ENCODE measurements at regions not wholly inside any gene's neighbourhood (a gene's known extent, or its start where the extent isn't known, plus 50 kb on each side); places are given as distances from the start of the nearest gene placed in this dataset.
A peak's percentile ranks its signal among the peaks of the same experiment; 100 is the strongest.

DNA sequence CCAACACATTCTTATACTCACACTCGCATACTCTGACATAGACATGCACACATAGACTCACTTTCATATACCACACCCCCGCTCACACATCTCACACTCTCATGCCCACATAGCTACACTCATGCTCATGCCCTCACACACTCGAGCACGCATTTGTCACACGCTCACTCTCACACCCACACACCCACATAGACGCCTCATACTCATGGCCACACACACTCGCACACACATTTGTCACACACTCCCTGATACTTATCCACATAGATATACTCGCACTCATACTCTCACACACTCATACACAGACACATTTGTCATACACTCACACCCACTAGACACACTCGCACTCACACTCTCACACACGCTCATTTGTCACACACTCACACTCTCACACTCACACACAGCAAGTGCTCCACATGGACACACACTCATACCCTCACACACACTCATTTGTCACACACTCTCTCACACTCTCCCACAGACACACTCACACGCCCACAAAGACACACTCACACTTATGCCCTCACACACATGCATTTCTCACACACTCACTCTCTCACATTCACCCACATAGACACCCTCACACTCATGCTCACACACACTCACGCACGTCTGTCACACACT lies 50.9 kb downstream of the TNP1 start:
- Histone ChIP-seq H3K36me3 (no peaks in the 10 kb centered on the region), H3K4me1 (peaks cover 23% of the 10 kb centered on the region), H3K27me3 (no peaks in the 10 kb centered on the region), H3K9me3 (no peaks in the 10 kb centered on the region), H3K4me3 (no peak overlapping the region), H3K27ac (no peak overlapping the region)
- 88% methylated on average over 13 of the region's 13 CpGs for WGBS
- TF ChIP-seq POLR2AphosphoS5 (IDR thresholded peaks at IDR 0.05): no peak
- no peak for TF ChIP-seq EP300 (IDR thresholded peaks at IDR 0.05)
- TF ChIP-seq, protein P1, sequence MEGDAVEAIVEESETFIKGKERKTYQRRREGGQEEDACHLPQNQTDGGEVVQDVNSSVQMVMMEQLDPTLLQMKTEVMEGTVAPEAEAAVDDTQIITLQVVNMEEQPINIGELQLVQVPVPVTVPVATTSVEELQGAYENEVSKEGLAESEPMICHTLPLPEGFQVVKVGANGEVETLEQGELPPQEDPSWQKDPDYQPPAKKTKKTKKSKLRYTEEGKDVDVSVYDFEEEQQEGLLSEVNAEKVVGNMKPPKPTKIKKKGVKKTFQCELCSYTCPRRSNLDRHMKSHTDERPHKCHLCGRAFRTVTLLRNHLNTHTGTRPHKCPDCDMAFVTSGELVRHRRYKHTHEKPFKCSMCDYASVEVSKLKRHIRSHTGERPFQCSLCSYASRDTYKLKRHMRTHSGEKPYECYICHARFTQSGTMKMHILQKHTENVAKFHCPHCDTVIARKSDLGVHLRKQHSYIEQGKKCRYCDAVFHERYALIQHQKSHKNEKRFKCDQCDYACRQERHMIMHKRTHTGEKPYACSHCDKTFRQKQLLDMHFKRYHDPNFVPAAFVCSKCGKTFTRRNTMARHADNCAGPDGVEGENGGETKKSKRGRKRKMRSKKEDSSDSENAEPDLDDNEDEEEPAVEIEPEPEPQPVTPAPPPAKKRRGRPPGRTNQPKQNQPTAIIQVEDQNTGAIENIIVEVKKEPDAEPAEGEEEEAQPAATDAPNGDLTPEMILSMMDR (IDR thresholded peaks at IDR 0.05): no peak
- TF ChIP-seq POLR2A (IDR thresholded peaks at IDR 0.05): no peak
- no peak for DNase-seq (ENCODE audit: low spot score in 2 of 2)

DNA sequence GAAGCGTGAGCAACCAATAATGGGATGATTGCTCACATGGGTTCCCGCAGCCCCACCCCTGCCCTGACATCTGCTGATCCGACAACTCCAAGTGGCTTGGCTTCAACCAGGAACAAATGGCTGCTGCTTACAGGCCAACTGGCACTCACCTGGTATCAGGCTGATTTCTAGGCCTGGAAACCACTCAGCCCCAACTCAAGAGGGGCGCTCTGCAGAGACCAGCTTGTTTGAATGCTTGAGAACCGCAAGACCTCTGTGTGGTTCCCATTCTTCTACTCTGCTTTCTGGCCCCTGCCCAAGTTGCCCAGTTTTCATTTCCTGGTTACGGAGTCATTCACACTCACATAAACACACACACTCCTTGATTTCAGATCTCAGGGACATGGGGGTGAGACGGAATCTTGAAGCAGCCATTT lies 52.0 kb downstream of the TNP1 start:
- Histone ChIP-seq H3K27me3 (no peaks in the 10 kb centered on the region), H3K4me1 (peaks cover 31% of the 10 kb centered on the region), H3K36me3 (no peaks in the 10 kb centered on the region), H3K4me3 (no peak overlapping the region), H3K9me3 (no peaks in the 10 kb centered on the region), H3K27ac (no peak overlapping the region)
- no peak for DNase-seq (ENCODE audit: low spot score in 2 of 2)
- no peak for TF ChIP-seq POLR2A (IDR thresholded peaks at IDR 0.05)
- TF ChIP-seq, protein P1 (IDR thresholded peaks at IDR 0.05): no peak
- TF ChIP-seq EP300 (IDR thresholded peaks at IDR 0.05): no peak
- TF ChIP-seq POLR2AphosphoS5 (IDR thresholded peaks at IDR 0.05): no peak
- 52% methylated on average over 6 of the region's 7 CpGs for WGBS

DNA sequence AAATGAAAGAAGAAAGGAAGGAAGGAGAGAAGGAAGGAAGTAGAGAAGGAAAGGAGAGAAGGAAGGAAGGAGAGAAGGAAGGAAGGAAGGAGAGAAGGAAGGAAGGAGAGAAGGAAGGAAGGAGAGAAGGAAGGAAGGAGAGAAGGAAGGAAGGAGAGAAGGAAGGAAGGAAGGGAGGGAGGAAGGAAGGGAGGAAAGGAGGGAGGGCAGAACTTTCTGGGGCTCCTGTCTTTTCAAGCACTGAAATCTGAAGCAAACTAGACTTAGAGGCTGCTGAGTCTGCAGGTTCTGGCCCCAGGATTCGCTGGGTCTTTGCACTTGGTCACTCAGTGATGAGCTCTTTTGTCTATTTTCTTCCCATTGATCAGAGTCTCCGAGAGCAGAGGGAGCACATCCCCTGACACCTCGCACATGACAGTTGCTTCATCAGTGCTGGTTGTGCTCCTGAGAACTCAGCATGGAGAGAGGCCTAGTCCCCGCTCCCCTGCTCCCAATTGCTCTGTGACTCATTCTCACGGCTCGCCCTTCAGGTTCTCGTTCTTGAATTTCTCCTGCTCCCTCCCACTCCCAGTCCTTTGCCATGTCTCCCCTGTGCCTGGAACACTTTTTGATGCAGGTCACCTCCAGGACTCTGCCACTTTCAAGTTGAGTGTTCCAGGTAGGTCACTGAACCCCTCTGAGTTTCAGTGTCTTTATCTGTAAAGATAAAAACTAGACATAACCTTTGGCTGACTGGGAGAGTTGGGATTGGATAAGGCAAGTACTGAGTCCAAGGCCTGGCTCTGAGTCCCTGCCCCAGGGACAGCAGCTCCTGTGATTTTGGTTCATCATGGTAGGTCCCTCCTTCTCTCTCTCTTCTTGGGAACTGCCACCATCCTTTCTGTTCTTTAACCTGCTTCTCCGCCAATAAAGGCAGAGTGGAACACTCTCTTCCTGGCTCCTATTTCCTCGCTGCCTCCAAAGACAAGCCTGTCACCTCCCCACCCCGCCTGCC lies 55.2 kb downstream of the TNP1 start:
- H3K36me3 ChIP-seq: no peaks in the 10 kb centered on the region
- TF ChIP-seq EP300 (IDR thresholded peaks at IDR 0.05) (no peak), POLR2AphosphoS5 (IDR thresholded peaks at IDR 0.05) (no peak)
- WGBS: 55% methylated on average over 10 of the region's 10 CpGs
- peak overlapping the region; percentile 56 for H3K27ac ChIP-seq
- no peaks in the 10 kb centered on the region for H3K27me3 ChIP-seq
- no peaks in the 10 kb centered on the region for H3K9me3 ChIP-seq
- no peak overlapping the region for H3K4me3 ChIP-seq
- peak in 1 of 2 donors; percentile 70 for DNase-seq (ENCODE audit: low spot score in 2 of 2)
- H3K4me1 ChIP-seq: peaks cover 55% of the 10 kb centered on the region

DNA sequence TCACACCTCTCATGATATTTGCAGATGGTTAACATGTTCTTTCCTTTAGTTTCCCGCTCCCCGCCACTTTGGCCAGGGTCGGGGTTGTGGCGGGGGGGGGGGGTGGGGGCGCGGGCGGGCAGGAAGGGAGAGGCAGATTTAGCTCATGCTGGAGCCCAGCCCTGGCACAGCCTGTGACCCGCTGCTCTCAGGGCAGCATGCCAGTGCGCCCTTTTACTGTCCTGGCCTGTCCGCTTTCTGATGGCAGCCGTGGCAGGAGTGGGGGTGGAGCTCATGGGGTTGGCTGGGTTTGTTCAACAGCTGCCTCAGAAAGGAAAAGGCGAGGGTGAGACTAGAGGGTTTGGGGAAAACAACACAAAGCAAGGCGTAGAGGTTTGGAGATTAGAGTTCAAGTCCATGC lies 56.1 kb downstream of the TNP1 start:
- 52% methylated on average over 13 of the region's 13 CpGs for WGBS
- no peaks in the 10 kb centered on the region for H3K9me3 ChIP-seq
- H3K4me3 ChIP-seq: no peak overlapping the region
- H3K27me3 ChIP-seq: no peaks in the 10 kb centered on the region
- peak overlapping the region; percentile 38 for H3K27ac ChIP-seq
- peaks cover 57% of the 10 kb centered on the region for H3K4me1 ChIP-seq
- DNase-seq (ENCODE audit: low spot score in 2 of 2): no peak
- TF ChIP-seq, protein P1 (IDR thresholded peaks at IDR 0.05): no peak
- TF ChIP-seq EP300 (IDR thresholded peaks at IDR 0.05): no peak
- no peak for TF ChIP-seq POLR2A (IDR thresholded peaks at IDR 0.05)
- no peak for TF ChIP-seq POLR2AphosphoS5 (IDR thresholded peaks at IDR 0.05)
- no peaks in the 10 kb centered on the region for H3K36me3 ChIP-seq

DNA sequence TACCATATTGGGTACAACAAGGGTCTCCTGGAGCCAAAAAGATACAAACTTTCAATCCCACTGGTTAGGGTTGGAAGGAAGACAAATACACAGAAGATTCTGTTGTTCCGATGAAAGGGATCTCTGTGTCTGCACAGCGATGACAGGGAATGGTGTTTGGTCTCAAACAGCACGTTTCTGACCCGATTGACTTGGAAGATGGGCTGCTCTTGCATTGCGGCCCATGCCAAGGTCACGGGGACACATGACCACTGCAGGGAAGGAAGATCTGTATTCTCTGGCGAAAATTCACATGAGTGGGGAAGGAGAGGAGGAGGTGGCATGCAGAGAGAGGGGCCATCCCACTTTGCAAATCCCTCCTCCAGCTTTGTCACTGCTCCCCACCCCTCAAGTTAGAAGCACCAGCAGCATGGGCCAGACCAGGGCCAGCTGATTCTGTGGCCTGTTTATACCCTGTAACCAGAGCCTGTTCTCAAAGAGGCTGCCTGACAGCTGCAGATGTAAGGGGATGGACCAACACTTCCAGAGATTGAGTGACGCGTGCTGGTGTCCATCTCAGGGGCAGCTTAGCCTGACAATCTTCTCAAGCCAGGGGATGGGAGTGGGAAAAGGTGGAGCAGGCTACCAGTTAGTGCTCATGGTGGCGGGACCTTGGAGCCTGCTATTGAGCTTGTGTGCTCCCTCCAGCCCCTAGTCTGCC lies 57.2 kb downstream of the TNP1 start:
- no peaks in the 10 kb centered on the region for H3K36me3 ChIP-seq
- no peak for DNase-seq (ENCODE audit: low spot score in 2 of 2)
- WGBS: 92% methylated on average over 10 of the region's 10 CpGs

More for the DNA sequence above, 57.2 kb downstream of the TNP1 start:
- Histone ChIP-seq H3K9me3 (no peaks in the 10 kb centered on the region), H3K27me3 (no peaks in the 10 kb centered on the region), H3K4me3 (no peak overlapping the region), H3K27ac (no peak overlapping the region), H3K4me1 (peaks cover 51% of the 10 kb centered on the region)
- TF ChIP-seq, protein P1 (IDR thresholded peaks at IDR 0.05): no peak
- TF ChIP-seq POLR2A (IDR thresholded peaks at IDR 0.05) (no peak), POLR2AphosphoS5 (IDR thresholded peaks at IDR 0.05) (no peak), EP300 (IDR thresholded peaks at IDR 0.05) (no peak)
